HAP-1 (cell line): ENCODE measurements at regions not wholly inside any gene's neighbourhood (a gene's known extent, or its start where the extent isn't known, plus 50 kb on each side); places are given as distances from the start of the nearest gene placed in this dataset.

Source experiments
- DNase-seq, 2 experiments: peaks; one replicate each; pipeline ENCODE4 v3.0.0-alpha.2; 2016 to 2020; ENCODE audit warnings: low spot score in 2 of 2
- H3K27me3 ChIP-seq: fragments of 250-450 bp; sonication (Bioruptor Pico); 2 replicates; pipeline ENCODE4 v1.5.1; 2020; ENCODE audit warnings: low read depth, mild to moderate bottlenecking, moderate library complexity
- H3K36me3 ChIP-seq: fragments of 250-450 bp; sonication (Bioruptor Pico); replicated peaks from 2 replicates; pipeline ENCODE4 v1.5.1; 2020; ENCODE audit warnings: mild to moderate bottlenecking
- H3K4me1 ChIP-seq: fragments of 250-450 bp; sonication (Bioruptor Pico); 2 replicates; pipeline ENCODE4 v1.5.1; 2020; ENCODE audit warnings: mild to moderate bottlenecking
- H3K4me3 ChIP-seq: fragments of 250-450 bp; sonication (Bioruptor Pico); 2 replicates; pipeline ENCODE4 v1.5.1; 2020; ENCODE audit warnings: mild to moderate bottlenecking, moderate library complexity
- H3K9me3 ChIP-seq: fragments of 250-450 bp; sonication (Bioruptor Pico); 2 replicates; pipeline ENCODE4 v1.5.1; 2020; ENCODE audit warnings: mild to moderate bottlenecking, moderate library complexity
- in situ Hi-C: fragments of 300-500 bp; cut with MboI; formaldehyde crosslinking; loops from 3 replicates; pipeline ENCODE4 v1.14.3; 2020; ENCODE audit warnings: low sequenced_read_pairs, inconsistent platforms, mixed read lengths

DNA sequence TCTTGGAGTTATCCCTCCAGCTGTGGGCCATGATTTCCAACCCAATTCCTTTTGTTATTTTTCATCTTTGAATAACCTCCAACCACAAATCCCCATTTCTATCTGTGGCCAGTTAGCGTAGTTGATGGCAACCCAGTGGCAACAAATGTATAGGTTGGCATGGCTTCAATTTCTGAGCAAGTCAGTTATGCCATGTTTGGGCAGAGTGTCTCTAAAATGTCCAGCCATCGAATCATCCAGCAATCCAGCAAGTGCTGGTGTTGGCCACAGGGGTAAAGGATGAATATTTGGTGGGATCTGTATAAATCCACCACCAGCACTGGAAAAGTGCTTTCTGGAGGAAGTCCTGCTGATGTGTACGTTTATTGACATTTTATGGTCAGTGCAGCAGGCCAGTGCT, 233.3 kb downstream of the MYLK4 start:
- Histone ChIP-seq H3K4me3 (no peak overlapping the region), H3K9me3 (0 out of 2 replicates have a peak, but pooled peaks cover 5% of the 10 kb centered on the region), H3K27me3 (peaks cover 1% of the 10 kb centered on the region; the same call in 1 of the 2 replicates), H3K4me1 (no peaks in the 10 kb centered on the region), H3K36me3 (no peaks in the 10 kb centered on the region)
- in situ Hi-C loops = no loop called here
- DNase-seq = no peak

DNA sequence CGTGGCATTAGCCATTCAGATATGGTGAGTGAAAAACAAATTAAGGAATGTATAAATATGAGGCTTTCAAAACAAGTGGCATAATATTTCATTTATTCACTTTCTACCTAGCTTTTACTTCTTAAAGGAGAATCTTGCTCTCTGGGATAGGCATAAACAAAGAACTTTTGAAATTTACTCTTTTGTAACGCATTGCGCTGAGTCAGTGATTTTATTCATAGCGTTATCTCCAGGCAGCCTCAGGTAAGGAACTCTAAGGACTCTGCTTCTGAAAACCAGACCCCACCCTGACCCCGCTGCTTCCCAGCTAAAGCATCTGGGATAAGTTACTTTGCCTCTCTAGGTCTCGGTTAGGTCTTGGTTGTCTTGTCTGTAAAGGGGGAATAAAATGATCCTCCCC, 234.7 kb downstream of the MYLK4 start:
- no peak for DNase-seq
- Histone ChIP-seq H3K9me3 (0 out of 2 replicates have a peak, but pooled peaks cover 3% of the 10 kb centered on the region), H3K4me1 (no peaks in the 10 kb centered on the region), H3K4me3 (no peak overlapping the region), H3K27me3 (peaks cover 6% of the 10 kb centered on the region; the same call in 1 of the 2 replicates), H3K36me3 (no peaks in the 10 kb centered on the region)
- in situ Hi-C loops = no loop called here

DNA sequence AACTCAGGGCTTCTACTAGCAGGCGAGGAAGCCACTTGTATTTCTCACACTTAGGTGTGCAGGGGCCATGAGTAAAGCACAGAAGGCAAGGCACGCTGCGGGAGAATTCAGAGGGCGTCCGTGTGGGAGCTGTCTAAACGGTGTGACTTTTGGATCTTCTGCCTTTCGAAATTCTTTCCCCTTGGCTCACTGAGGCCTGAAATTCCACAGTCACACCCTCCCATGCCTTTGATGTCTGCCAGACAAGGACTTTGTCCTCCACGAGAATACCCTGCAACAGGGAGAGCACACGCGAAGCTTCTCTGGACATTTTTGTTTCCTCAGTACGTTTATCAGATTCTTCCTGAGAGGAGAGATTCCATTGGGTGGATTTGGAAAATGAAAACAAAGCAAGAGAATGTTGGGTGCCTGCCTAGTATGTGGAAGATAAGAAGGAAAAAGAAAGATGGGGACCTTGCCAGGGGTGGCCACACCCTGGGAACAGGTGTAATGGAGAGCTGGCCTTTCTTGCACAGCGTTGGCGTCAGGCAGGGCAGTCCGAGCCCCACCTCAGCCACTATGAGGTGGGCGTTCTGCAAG, 235.7 kb downstream of the MYLK4 start:
- in situ Hi-C loops = no loop called here
- Histone ChIP-seq H3K9me3 (no peaks in the 10 kb centered on the region), H3K36me3 (no peaks in the 10 kb centered on the region), H3K4me1 (no peaks in the 10 kb centered on the region), H3K27me3 (peaks cover 6% of the 10 kb centered on the region; the same call in 1 of the 2 replicates), H3K4me3 (no peak overlapping the region)
- no peak for DNase-seq

DNA sequence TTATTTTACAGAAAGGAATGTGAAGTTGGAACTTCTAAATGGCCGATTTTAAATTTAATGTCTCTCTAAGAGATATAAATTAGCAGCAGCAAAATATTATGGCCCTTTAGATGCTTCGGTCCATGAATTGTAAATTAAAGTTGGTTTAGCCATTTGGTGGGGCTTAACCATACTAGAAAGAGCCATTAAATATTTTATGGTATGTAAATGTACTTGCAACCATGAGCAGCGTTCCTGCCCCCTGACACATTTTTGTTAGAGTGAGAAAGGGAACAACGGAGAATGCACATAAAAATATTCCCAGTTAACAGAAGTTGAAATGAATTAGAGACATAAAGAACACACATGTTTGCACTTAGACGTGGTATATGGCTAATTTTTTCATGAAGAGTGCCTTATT, 237.9 kb downstream of the MYLK4 start:
- no peaks in the 10 kb centered on the region for H3K9me3 ChIP-seq
- H3K4me3 ChIP-seq = no peak overlapping the region
- in situ Hi-C loops = no loop called here
- peaks cover 6% of the 10 kb centered on the region; the same call in 1 of the 2 replicates for H3K27me3 ChIP-seq
- DNase-seq = no peak
- H3K36me3 ChIP-seq = no peaks in the 10 kb centered on the region
- no peaks in the 10 kb centered on the region for H3K4me1 ChIP-seq

DNA sequence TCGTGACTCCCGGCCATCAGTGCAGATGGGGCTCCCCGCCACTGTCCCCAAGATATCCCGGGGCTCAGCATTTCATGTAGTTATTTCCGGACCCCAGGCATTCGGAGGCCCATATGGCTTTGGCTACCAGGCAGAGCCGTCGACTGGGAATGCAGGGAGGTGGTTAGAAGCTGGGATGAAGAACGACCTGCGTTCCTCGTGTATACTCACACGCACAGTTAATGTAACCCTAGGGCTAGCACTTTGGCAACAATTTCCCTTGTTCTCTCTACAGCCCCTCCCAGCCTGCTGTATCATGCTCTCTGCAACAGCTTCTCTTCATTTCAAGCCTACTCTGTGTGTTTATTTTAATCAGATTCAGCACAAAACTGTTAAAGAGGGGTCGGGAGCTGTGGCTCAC, 240.4 kb downstream of the MYLK4 start:
- H3K4me3 ChIP-seq = no peak overlapping the region
- no peaks in the 10 kb centered on the region for H3K36me3 ChIP-seq
- in situ Hi-C loops = no loop called here
- H3K9me3 ChIP-seq = no peaks in the 10 kb centered on the region
- DNase-seq = no peak
- H3K4me1 ChIP-seq = no peaks in the 10 kb centered on the region
- H3K27me3 ChIP-seq = peaks cover 14% of the 10 kb centered on the region; the same call in 1 of the 2 replicates

DNA sequence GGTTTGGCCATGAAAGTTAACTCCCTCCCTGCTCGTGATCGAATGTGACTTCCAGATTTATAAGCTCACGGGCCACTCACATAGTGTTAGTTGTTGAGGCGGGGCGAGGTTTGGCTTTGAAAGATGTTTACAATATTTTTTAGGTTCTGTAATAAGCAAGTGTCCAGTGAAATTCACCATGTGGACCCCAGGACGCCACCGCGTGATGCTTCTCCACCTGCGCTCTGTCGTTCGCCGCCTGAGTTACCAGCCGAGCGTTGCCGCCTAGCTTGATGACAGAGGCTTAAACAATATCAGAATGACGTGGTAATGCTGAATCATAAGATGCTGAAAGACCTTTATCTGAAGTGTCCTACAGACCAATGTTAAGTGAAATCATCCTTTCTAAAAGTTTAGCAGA, 241.0 kb downstream of the MYLK4 start:
- Histone ChIP-seq H3K4me1 (no peaks in the 10 kb centered on the region), H3K9me3 (no peaks in the 10 kb centered on the region), H3K4me3 (no peak overlapping the region), H3K36me3 (no peaks in the 10 kb centered on the region), H3K27me3 (peaks cover 14% of the 10 kb centered on the region; the same call in 1 of the 2 replicates)
- in situ Hi-C loops = no loop called here
- no peak for DNase-seq

DNA sequence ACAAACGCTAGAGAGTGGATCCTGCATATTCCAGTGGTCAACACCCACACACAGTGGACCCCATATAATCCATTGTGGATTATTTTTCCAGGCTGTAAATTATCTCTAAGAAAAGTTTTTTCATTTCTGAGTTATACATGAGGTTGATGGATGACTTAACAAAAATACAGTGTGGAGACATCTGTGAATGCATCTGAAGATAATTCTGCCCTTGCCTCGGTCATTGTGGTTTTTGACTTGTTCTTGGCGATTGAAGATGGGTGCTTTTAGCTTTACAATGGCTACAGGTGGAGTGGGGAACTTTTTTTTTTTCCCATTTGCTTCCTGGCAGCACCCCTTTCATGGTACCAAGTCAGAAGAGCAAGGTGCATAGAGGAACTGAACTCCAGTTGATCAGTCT, 242.7 kb downstream of the MYLK4 start:
- Histone ChIP-seq H3K27me3 (peaks cover 14% of the 10 kb centered on the region; the same call in 1 of the 2 replicates), H3K4me1 (no peaks in the 10 kb centered on the region), H3K36me3 (no peaks in the 10 kb centered on the region), H3K9me3 (no peaks in the 10 kb centered on the region), H3K4me3 (no peak overlapping the region)
- in situ Hi-C loops = no loop called here
- DNase-seq = no peak

DNA sequence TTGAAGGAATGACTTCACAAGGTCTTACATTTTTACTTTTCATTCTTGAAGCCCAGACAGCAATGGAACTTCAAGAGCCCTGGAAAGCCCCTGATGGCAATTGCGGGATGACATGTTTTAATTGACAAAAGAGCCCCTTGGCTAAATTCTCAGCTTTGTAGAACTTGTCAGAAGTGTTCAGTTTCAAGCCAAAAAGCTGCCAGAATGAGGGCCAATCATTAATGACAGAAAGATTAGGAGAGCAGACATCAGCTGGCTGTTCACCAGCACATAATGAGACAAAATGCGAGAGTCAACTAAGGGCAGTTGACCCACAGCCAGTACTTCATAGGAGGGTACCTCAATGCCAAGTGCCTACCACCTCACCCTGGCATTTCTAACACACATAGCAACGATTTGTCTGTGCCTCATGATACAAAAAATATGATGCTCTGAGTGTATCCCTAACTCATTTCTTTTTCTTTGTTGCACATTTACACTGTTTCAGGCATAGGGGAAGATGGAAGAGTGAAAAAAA, 243.1 kb downstream of the MYLK4 start:
- H3K36me3 ChIP-seq = no peaks in the 10 kb centered on the region
- in situ Hi-C loops = no loop called here
- DNase-seq = no peak
- H3K4me3 ChIP-seq = no peak overlapping the region
- no peaks in the 10 kb centered on the region for H3K9me3 ChIP-seq
- H3K27me3 ChIP-seq = peaks cover 14% of the 10 kb centered on the region; the same call in 1 of the 2 replicates
- no peaks in the 10 kb centered on the region for H3K4me1 ChIP-seq

DNA sequence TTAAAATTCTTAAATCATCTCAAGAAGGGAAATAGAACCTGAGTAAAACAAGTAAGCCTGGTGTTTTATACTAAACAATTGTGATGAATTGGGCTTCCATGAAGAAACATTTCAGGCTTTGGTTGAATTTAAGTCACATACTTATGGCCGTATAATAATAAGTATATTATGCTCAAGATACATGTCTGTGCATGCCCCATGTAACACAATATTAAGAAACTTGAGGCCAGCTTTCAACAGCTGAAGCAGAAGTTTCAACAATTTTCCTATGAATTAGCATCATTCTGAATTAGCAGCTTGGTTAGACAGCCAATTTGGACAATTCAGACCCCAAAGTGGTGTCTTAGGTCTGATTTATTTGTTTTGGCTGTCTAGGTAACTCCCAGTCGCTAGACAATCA, 243.7 kb downstream of the MYLK4 start:
- in situ Hi-C loops = no loop called here
- Histone ChIP-seq H3K4me3 (no peak overlapping the region), H3K4me1 (no peaks in the 10 kb centered on the region), H3K36me3 (no peaks in the 10 kb centered on the region), H3K27me3 (peaks cover 9% of the 10 kb centered on the region; the same call in 1 of the 2 replicates), H3K9me3 (no peaks in the 10 kb centered on the region)
- DNase-seq = no peak

DNA sequence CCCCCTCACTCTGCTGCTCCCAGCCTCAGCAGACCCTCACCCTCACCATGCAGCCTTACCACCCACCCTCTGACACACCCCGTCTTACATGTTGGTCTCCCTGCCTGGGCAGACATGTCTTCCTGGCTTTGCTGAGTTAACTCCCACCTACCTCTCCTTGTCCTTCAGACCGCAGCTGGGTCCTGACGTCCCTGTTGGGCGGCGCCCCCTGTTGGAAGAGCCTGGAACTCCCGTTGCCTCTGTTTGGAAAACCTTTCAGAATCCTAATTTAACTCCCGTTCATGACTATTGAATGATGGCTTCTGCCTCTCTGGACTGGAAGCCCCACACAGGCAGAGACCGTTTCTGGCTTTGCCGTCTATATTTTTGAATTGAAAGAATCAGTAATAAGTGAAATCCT, 245.1 kb downstream of the MYLK4 start:
- H3K9me3 ChIP-seq = no peaks in the 10 kb centered on the region
- no peak overlapping the region for H3K4me3 ChIP-seq
- no peaks in the 10 kb centered on the region for H3K4me1 ChIP-seq
- peaks cover 8% of the 10 kb centered on the region; the same call in 1 of the 2 replicates for H3K27me3 ChIP-seq
- in situ Hi-C loops = no loop called here
- no peaks in the 10 kb centered on the region for H3K36me3 ChIP-seq
- DNase-seq = peak; percentile 19 to 74

DNA sequence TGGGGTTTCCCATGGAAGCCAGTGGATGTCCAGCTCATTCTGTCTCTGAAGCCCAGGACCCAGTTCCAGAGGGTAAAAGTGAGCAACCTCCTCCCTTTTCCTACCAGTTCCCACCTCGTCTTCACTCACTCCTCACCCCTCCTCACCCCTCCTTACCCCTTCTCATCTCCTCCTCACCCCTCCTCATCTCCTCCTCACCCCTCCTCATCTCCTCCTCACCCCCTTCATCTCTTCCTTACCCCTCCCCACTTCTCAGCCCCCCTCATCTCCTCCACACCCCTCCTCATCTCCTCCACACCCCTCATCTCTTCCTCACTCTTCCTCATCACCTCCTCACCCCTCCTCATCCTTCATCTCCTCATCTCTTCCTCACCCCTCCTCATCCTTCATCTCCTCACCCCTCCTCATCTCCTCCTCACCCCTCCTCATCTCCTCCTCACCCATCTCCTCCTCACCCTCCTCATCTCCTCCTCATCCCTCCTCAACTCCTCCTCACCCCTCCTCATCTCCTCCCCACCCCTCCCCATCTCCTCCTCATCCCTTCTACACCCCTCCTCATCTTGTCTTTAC, 246.1 kb downstream of the MYLK4 start:
- no peaks in the 10 kb centered on the region for H3K36me3 ChIP-seq
- no peak overlapping the region for H3K4me3 ChIP-seq
- in situ Hi-C loops = no loop called here
- H3K9me3 ChIP-seq = no peaks in the 10 kb centered on the region
- H3K4me1 ChIP-seq = no peaks in the 10 kb centered on the region
- peaks cover 8% of the 10 kb centered on the region; the same call in 1 of the 2 replicates for H3K27me3 ChIP-seq
- no peak for DNase-seq

DNA sequence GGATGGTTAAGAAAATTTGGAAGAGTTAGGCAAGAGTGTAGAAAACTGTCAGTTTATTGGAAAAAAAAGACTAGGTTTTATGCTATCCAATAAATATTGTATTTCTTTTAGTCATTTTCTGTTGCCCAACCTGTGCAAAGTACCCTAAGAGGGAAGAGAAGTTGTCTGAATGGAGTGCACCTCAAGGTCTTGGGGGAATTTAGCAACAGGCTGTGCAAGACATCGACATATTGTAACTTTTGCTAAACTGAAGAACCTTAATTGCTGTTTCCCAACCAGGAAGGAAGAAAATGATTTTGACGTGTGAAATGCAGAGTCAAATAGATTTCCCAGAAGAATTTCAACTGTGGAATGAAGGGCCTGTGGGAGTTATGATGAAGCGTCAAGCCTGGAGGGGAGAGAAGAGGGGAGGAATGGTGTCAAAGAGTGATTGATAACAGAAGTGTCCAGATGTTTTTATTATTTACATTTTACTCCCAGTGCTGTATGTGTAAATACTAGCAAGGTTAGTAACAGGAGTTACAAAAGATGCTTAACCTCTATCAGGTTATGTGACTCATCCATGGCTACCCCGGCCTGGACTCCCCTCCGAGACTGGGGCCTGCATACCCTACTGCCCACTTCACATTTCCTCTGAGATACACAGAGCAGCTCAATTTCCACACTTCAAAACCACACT, 246.8 kb downstream of the MYLK4 start:
- in situ Hi-C loops = no loop called here
- H3K4me3 ChIP-seq = no peak overlapping the region
- no peaks in the 10 kb centered on the region for H3K9me3 ChIP-seq
- no peaks in the 10 kb centered on the region for H3K4me1 ChIP-seq
- no peaks in the 10 kb centered on the region for H3K36me3 ChIP-seq
- no peak for DNase-seq
- peaks cover 8% of the 10 kb centered on the region; the same call in 1 of the 2 replicates for H3K27me3 ChIP-seq

DNA sequence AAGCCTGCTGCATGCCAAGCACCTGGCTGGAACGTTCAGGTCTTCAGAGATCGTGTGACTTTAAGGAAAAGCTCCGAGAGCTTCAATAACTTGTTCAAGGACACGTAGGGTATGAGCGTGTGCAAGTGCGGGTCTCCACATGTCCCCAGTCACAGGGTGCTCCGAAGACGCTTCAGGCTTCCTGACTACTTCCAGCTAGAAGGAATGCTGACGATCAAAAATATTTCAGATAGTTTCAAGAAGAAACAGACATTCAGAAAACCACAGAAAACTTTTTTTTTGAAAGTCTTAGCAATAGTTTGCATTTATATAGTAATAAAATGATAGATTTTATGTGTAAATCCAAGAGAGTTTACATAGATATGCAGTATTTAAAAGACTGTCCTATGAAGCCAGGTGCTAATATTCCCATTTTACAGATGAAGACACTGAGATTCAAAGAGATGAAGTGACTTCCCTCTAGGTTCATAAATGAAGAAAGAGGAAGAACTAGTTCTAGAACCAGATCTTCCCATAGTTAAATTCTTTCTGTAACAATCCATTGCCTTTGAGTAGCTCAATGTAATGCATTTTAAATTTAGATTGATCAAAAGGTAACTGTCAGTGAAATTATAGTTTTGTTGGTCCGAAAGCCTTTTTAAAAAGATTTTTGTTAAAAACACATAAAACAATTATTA, 247.6 kb downstream of the MYLK4 start:
- H3K4me1 ChIP-seq = no peaks in the 10 kb centered on the region
- in situ Hi-C loops = no loop called here
- H3K27me3 ChIP-seq = peaks cover 8% of the 10 kb centered on the region; the same call in 1 of the 2 replicates
- no peaks in the 10 kb centered on the region for H3K36me3 ChIP-seq
- H3K9me3 ChIP-seq = no peaks in the 10 kb centered on the region
- H3K4me3 ChIP-seq = no peak overlapping the region
- no peak for DNase-seq
